ENCODE measurements at regions not wholly inside any gene's neighbourhood (a gene's known extent, or its start where the extent isn't known, plus 50 kb on each side); places are given as distances from the start of the nearest gene placed in this dataset.

GRCh38 chr6:141167945-141168344, 964.8 kb upstream of the GJE1 start:
- TF ChIP-seq CTCF (IDR thresholded peaks at IDR 0.05; ENCODE audit: insufficient read depth, low read length, severe bottlenecking), result no peak
- Histone ChIP-seq H3K27me3 (ENCODE audit: control insufficient read depth, insufficient read depth, low read length) (no peaks in the 10 kb centered on the region), H3K36me3 (ENCODE audit: control insufficient read depth, insufficient read depth, low read length) (no peaks in the 10 kb centered on the region), H3K4me3 (ENCODE audit: low read depth, low read length) (no peak overlapping the region)
- FAIRE-seq (no peak), DNase-seq (ENCODE audit: low read depth) (no peak)

DNA sequence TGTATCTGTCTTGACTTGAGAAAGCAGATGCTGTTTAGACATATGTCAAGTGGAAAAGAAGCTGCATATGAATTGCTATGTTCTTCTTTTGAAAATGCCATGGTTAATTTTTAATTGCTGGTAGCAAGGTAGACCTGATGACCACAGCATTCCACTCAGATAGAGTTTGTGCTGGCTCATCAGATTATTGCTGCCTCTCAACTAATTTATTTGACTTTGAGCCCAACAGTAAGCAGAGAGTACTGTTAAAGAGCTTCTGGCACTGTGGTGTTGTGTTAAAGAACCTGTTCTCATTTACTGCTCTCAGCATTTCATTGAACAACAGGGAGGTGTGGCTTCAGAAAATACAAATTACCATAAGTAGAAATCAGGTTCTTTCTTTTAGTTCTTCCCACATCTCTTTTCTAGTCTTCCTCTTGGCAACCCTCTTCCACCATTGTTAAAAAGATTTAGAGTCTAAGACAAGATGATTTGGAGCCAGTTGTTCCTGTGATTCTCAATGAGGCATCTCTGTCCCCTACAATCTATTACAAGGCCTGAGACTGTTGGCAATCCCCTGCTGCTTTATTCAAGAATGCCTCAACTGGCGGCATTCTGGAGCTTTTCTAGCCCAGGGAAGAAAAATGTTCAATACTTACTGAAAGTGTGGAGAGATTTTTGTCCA, 967.6 kb upstream of the GJE1 start:
- no peak for TF ChIP-seq CTCF (IDR thresholded peaks at IDR 0.05; ENCODE audit: insufficient read depth, low read length, severe bottlenecking)
- FAIRE-seq (no peak), DNase-seq (ENCODE audit: low read depth) (no peak)
- Histone ChIP-seq H3K27me3 (ENCODE audit: control insufficient read depth, insufficient read depth, low read length) (no peaks in the 10 kb centered on the region), H3K4me3 (ENCODE audit: low read depth, low read length) (no peak overlapping the region), H3K36me3 (ENCODE audit: control insufficient read depth, insufficient read depth, low read length) (no peaks in the 10 kb centered on the region)

DNA sequence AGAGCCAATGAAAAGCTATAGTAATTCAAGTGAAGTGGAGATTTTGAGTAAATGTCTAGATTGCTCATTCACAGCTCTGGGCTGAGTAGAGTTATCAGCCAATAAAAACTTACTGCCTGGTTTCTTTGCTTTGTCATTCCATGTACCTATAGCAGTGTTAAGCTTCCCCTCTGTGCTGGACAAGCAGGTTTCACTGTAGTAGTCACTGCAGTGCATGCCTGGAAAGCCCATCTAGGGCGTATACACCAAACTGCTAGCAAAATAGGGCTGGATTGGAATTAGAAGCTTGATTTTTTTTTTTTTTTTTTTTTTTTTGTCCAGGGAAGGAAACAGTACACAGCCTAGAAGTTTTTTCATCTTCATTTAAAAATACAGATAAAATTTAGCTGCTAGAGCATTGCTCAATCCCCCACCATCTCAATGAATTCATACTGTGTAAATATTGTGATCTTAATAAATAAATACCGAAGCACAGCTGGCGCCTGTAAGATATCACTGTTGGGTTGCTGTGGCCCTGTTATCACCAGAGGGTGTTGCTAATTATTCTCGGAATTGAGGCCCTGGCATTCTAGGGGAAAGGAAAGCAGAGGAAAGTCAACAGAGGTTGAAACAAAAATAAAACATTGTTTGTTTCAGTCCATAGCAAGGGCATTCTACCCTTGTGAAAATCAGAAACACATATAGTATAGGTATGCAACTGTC, 968.5 kb upstream of the GJE1 start:
- no peak for TF ChIP-seq CTCF (IDR thresholded peaks at IDR 0.05; ENCODE audit: insufficient read depth, low read length, severe bottlenecking)
- Histone ChIP-seq H3K27me3 (ENCODE audit: control insufficient read depth, insufficient read depth, low read length) (no peaks in the 10 kb centered on the region), H3K4me3 (ENCODE audit: low read depth, low read length) (no peak overlapping the region), H3K36me3 (ENCODE audit: control insufficient read depth, insufficient read depth, low read length) (no peaks in the 10 kb centered on the region)
- peak; percentile 61 for DNase-seq (ENCODE audit: low read depth)
- FAIRE-seq, result no peak

DNA sequence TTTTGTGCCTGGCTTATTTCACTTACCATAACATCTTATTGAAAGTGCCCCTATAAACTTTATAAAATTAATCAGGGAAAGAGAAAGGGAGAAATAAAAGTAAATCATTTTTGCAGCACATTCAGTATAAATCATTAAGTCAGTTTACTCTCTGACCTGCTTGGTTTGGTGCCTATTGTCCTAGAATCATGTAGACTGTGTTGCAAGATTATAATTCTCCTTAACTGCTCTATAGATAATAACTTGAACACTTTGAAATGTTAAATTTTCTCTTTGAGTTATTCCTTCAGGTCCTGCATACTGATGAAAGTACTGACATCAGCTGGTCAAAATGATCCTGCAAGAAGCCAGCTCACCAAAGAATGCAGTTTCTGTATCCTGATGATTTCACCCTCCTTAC, 969.6 kb upstream of the GJE1 start:
- Histone ChIP-seq H3K36me3 (ENCODE audit: control insufficient read depth, insufficient read depth, low read length) (no peaks in the 10 kb centered on the region), H3K4me3 (ENCODE audit: low read depth, low read length) (no peak overlapping the region), H3K27me3 (ENCODE audit: control insufficient read depth, insufficient read depth, low read length) (no peaks in the 10 kb centered on the region)
- TF ChIP-seq CTCF (IDR thresholded peaks at IDR 0.05; ENCODE audit: insufficient read depth, low read length, severe bottlenecking), result no peak
- FAIRE-seq (no peak), DNase-seq (ENCODE audit: low read depth) (no peak)

- no peak for TF ChIP-seq CTCF (IDR thresholded peaks at IDR 0.05; ENCODE audit: insufficient read depth, low read length, severe bottlenecking)
- H3K4me3 ChIP-seq (ENCODE audit: low read depth, low read length), result no peak overlapping the region
- H3K36me3 ChIP-seq (ENCODE audit: control insufficient read depth, insufficient read depth, low read length), result no peaks in the 10 kb centered on the region
- no peak for DNase-seq (ENCODE audit: low read depth)
- no peak for FAIRE-seq
- no peaks in the 10 kb centered on the region for H3K27me3 ChIP-seq (ENCODE audit: control insufficient read depth, insufficient read depth, low read length)
Observed at GRCh38 chr6:141158740-141159139, 974.0 kb upstream of the GJE1 start.

Data from bronchial epithelial cell (primary cell).